K562 (cell line): ENCODE measurements at regions not wholly inside any gene's neighbourhood (a gene's known extent, or its start where the extent isn't known, plus 50 kb on each side); places are given as distances from the start of the nearest gene placed in this dataset.

Experiments
- ARID2 ChIP-seq: fragments of 450-650 bp; IDR thresholded peaks from 2 replicates; pipeline ENCODE4 v1.6.1; 2017; ENCODE audit warnings: antibody characterized with exemption, mild to moderate bottlenecking
- EP300 ChIP-seq: IDR thresholded peaks from 2 replicates; pipeline ENCODE4 v1.6.1; 2012; ENCODE audit warnings: low read length, improper control_type of control experiment
- MEF2A ChIP-seq: IDR thresholded peaks from 2 replicates; pipeline ENCODE4 v1.6.1; 2011; ENCODE audit warnings: low read depth, mild to moderate bottlenecking, low read length, moderate library complexity; ENCODE audit not compliant: control insufficient read depth
- MXI1 ChIP-seq: IDR thresholded peaks from 2 replicates; pipeline ENCODE4 v1.6.1; 2011; ENCODE audit warnings: low read depth, mild to moderate bottlenecking, improper control_type of control experiment, low read length

DNA sequence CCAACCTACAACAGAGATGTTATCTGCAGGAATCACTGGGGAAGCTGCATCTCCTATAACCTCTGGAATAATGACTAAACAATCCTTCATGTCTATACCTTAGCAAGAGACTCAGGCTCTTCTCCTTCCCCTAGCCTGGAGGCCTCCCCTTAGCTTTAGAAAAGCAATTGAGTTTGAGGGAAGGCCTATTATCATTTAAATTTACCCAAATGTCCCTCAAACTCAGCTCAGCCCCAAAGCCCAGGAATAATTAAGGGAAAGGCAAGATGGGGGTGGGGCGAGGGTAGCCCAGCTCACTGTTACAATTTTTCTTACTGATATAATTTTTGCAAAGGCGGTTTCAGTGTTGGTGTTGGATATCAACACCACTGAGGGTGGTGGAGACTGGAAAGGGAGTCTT, 151.4 kb upstream of the EEA1 start:
- TF ChIP-seq EP300 (no peak), ARID2 (no peak), MXI1 (no peak), MEF2A (no peak)
